HepG2 (cell line): ENCODE measurements at regions not wholly inside any gene's neighbourhood (a gene's known extent, or its start where the extent isn't known, plus 50 kb on each side); places are given as distances from the start of the nearest gene placed in this dataset.

Source experiments
- ATAC-seq: fragments of 200-7000 bp; cut with Tn5 transposase; 3 replicates; pipeline ENCODE4 v1.9.1; 2020; ENCODE audit warnings: mild to moderate bottlenecking, moderate library complexity
- BruUV-seq: library from RNA; stranded (reverse); fragments of 400-500 nt; replicated peaks from 2 replicates; lab custom pipeline; 2021; lab: Mats Ljungman, UMichigan
- CTCF ChIA-PET: fragments of 300-600 bp; formaldehyde crosslinking; extraction: SDS; loops from one replicate; lab custom pipeline; 2021; ENCODE audit warnings: low total read pairs, inconsistent platforms, low intra/inter-chr PET ratio; lab: Yijun Ruan, JAX
- POLR2A ChIA-PET: fragments of 350-600 bp; sonication (Branson Sonifier 250); formaldehyde crosslinking; loops from one replicate; lab custom pipeline; 2020; ENCODE audit warnings: antibody characterized with exemption, inconsistent platforms; lab: Yijun Ruan, JAX
- DNase-seq: peaks from one replicate; pipeline ENCODE4 v3.0.0-alpha.2; 2015; ENCODE audit warnings: low spot score
- FAIRE-seq: peaks from 3 replicates; lab custom pipeline; 2011; peaks lifted over from hg19 to GRCh38; lab: Jason Lieb, UNC
- H2AFZ ChIP-seq: one replicate; pipeline ENCODE4 v1.6.1; 2011; ENCODE audit warnings: low read length, inconsistent platforms
- H3K27ac ChIP-seq: fragments of 300-600 bp; 3 replicates; pipeline ENCODE4 v1.8.0; 2011; ENCODE audit warnings: mixed run types, mild to moderate bottlenecking, mixed read lengths, low read length, inconsistent platforms; ENCODE audit not compliant: insufficient read depth; ENCODE audit errors: extremely low read length
- H3K27me3 ChIP-seq, 2 experiments: fragments of 200-600 bp in 1 of 2; 2 replicates in 1 of 2; 3 replicates in 1 of 2; pipeline versions ENCODE4 v1.6.0 to v1.8.0; 2011; ENCODE audit warnings: low read length in 2 of 2, mild to moderate bottlenecking in 2 of 2, moderate library complexity in 2 of 2, inconsistent platforms in 1 of 2; ENCODE audit not compliant: insufficient read depth in 2 of 2, control insufficient read depth in 1 of 2
- H3K36me3 ChIP-seq, 2 experiments: fragments of 200-600 bp in 1 of 2; replicated peaks in 1 of 2; 2 replicates in 1 of 2; 3 replicates in 1 of 2; pipeline versions ENCODE4 v1.5.1 to v1.8.0; 2011; ENCODE audit warnings: low read length in 2 of 2, inconsistent platforms in 1 of 2; ENCODE audit not compliant: insufficient read depth in 2 of 2, control insufficient read depth in 1 of 2
- H3K4me1 ChIP-seq: 2 replicates; pipeline ENCODE4 v1.5.1; 2012; ENCODE audit warnings: low read length, inconsistent platforms; ENCODE audit not compliant: insufficient read depth
- H3K4me2 ChIP-seq: 2 replicates; pipeline ENCODE4 v1.6.0; 2011; ENCODE audit warnings: low read depth, low read length, inconsistent platforms
- H3K4me3 ChIP-seq, 3 experiments: fragments of 200-600 bp in 1 of 3; sonication (generic), shearing (Covaris generic) in 1 of 3; replicated peaks in 1 of 3; 2 replicates each; pipeline ENCODE4 v1.5.1; 2011 to 2016; ENCODE audit warnings: low read length in 3 of 3, inconsistent platforms in 2 of 3, low read depth in 2 of 3, mild to moderate bottlenecking in 2 of 3, control low read depth in 1 of 3, mixed read lengths in 1 of 3; ENCODE audit not compliant: insufficient read depth in 1 of 3
- H3K79me2 ChIP-seq: one replicate; pipeline ENCODE4 v1.6.1; 2011; ENCODE audit warnings: low read length, inconsistent platforms; ENCODE audit not compliant: insufficient read depth
- H3K9ac ChIP-seq: 2 replicates; pipeline ENCODE4 v1.6.0; 2011; ENCODE audit warnings: mild to moderate bottlenecking, low read depth, low read length, inconsistent platforms; ENCODE audit not compliant: insufficient read depth
- H3K9me3 ChIP-seq: 2 replicates; pipeline ENCODE4 v1.5.1; 2012; ENCODE audit warnings: mild to moderate bottlenecking, low read length
- H4K20me1 ChIP-seq: 2 replicates; pipeline ENCODE4 v1.6.0; 2011; ENCODE audit warnings: inconsistent platforms, mild to moderate bottlenecking, low read length, moderate library complexity; ENCODE audit not compliant: insufficient read depth
- HNRNPUL1 ChIP-seq: fragments of 200-400 bp; formaldehyde crosslinking; IDR thresholded peaks from 2 replicates; pipeline ENCODE4 v1.6.1; 2017; ENCODE audit warnings: low read depth, mild to moderate bottlenecking, low read length, moderate library complexity
- RBM39 ChIP-seq: fragments of 200-400 bp; formaldehyde crosslinking; IDR thresholded peaks from one replicate; pipeline ENCODE4 v1.6.1; 2018; ENCODE audit warnings: antibody characterized with exemption, mild to moderate bottlenecking, low read depth, low read length; ENCODE audit not compliant: poor library complexity, severe bottlenecking
- SSRP1 ChIP-seq: IDR thresholded peaks from 2 replicates; pipeline ENCODE4 v1.6.1; 2016; ENCODE audit warnings: control low read depth
- ZNF234 ChIP-seq: sonication (generic); formaldehyde crosslinking; conservative IDR thresholded peaks from 2 replicates; pipeline ENCODE4 v1.5.1; 2020; ENCODE audit warnings: mild to moderate bottlenecking, missing genetic modification reagents
- ZNF724P ChIP-seq: sonication (generic); formaldehyde crosslinking; IDR thresholded peaks from 2 replicates; pipeline ENCODE4 v1.8.0; 2022; ENCODE audit warnings: missing genetic modification reagents, borderline replicate concordance
- WGBS: methylation state at CpG from one replicate; pipeline ENCODE4 v1.1.6; 2017; ENCODE audit warnings: low lambda C conversion rate; 5-methylcytosine and 5-hydroxymethylcytosine counted together
- in situ Hi-C: cut with HindIII; loops from 2 replicates; pipeline ENCODE4 v1.10.0; 2017; ENCODE audit warnings: low pct_unique_long_range_greater_than_20kb; ENCODE audit not compliant: extremely low pct_ligation_motif_present
- intact Hi-C: fragments of 100-400 bp; cut with micrococcal nuclease; formaldehyde crosslinking; loops from one replicate; pipeline ENCODE4 v1.10.0; 2022; ENCODE audit not compliant: unreplicated experiment
- TF ChIP-seq, protein P1 (sequence below): conservative IDR thresholded peaks from 2 replicates; pipeline ENCODE4 v1.6.1; 2018; ENCODE audit warnings: missing genetic modification reagents
- TF ChIP-seq, protein P2 (sequence below): IDR thresholded peaks from 2 replicates; pipeline ENCODE4 v1.4.0; 2020; ENCODE audit warnings: mild to moderate bottlenecking, missing genetic modification reagents

DNA sequence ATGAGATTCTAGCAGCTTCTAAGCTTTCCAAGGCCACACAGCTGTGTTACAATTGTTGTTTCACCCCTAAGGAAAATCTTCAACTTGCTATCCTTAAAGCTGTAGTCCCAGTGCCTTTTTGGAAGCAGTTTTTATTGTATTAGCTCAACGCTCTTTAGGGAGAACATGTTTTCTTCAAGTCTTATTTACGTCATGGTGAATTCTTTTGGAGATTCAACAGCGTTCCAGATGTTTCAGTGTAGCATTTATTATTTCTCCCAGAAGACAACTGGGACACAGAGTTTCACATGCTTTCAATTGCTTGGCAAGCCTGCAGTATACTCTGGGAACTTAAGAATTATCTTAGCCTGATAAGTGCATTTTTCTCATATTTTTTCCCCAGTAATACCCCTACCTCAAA lies 888.3 kb downstream of the PLOD2 start:
- intact Hi-C loops = no loop called here
- Histone ChIP-seq H3K79me2 (no peaks in the 10 kb centered on the region), H3K27me3 (no peaks in the 10 kb centered on the region), H3K36me3 (no peaks in the 10 kb centered on the region), H2AFZ (no peak overlapping the region), H3K4me1 (no peaks in the 10 kb centered on the region), H3K9ac (no peak overlapping the region), H4K20me1 (no peaks in the 10 kb centered on the region), H3K9me3 (no peaks in the 10 kb centered on the region), H3K4me3 (no peak overlapping the region), H3K4me2 (no peak overlapping the region), H3K27ac (no peak overlapping the region)
- 23% methylated on average over 3 of the region's 3 CpGs for WGBS
- no peak for ATAC-seq
- in situ Hi-C loops = no loop called here
- no peak for FAIRE-seq
- DNase-seq = no peak
- TF ChIP-seq, protein P1, sequence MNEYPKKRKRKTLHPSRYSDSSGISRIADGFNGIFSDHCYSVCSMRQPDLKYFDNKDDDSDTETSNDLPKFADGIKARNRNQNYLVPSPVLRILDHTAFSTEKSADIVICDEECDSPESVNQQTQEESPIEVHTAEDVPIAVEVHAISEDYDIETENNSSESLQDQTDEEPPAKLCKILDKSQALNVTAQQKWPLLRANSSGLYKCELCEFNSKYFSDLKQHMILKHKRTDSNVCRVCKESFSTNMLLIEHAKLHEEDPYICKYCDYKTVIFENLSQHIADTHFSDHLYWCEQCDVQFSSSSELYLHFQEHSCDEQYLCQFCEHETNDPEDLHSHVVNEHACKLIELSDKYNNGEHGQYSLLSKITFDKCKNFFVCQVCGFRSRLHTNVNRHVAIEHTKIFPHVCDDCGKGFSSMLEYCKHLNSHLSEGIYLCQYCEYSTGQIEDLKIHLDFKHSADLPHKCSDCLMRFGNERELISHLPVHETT (CRISPR knock-in tag) = no peak
- TF ChIP-seq SSRP1 (CRISPR knock-in tag) (no peak), HNRNPUL1 (no peak), ZNF234 (CRISPR knock-in tag) (no peak), RBM39 (no peak), ZNF724P (CRISPR knock-in tag) (no peak)
- TF ChIP-seq, protein P2, sequence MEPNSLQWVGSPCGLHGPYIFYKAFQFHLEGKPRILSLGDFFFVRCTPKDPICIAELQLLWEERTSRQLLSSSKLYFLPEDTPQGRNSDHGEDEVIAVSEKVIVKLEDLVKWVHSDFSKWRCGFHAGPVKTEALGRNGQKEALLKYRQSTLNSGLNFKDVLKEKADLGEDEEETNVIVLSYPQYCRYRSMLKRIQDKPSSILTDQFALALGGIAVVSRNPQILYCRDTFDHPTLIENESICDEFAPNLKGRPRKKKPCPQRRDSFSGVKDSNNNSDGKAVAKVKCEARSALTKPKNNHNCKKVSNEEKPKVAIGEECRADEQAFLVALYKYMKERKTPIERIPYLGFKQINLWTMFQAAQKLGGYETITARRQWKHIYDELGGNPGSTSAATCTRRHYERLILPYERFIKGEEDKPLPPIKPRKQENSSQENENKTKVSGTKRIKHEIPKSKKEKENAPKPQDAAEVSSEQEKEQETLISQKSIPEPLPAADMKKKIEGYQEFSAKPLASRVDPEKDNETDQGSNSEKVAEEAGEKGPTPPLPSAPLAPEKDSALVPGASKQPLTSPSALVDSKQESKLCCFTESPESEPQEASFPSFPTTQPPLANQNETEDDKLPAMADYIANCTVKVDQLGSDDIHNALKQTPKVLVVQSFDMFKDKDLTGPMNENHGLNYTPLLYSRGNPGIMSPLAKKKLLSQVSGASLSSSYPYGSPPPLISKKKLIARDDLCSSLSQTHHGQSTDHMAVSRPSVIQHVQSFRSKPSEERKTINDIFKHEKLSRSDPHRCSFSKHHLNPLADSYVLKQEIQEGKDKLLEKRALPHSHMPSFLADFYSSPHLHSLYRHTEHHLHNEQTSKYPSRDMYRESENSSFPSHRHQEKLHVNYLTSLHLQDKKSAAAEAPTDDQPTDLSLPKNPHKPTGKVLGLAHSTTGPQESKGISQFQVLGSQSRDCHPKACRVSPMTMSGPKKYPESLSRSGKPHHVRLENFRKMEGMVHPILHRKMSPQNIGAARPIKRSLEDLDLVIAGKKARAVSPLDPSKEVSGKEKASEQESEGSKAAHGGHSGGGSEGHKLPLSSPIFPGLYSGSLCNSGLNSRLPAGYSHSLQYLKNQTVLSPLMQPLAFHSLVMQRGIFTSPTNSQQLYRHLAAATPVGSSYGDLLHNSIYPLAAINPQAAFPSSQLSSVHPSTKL (CRISPR knock-in tag) = no peak
- ChIA-PET POLR2A (no interaction called here), CTCF (no interaction called here)
- BruUV-seq = no TSS peak
